ENCODE measurements at regions not wholly inside any gene's neighbourhood (a gene's known extent, or its start where the extent isn't known, plus 50 kb on each side); places are given as distances from the start of the nearest gene placed in this dataset.

- TF ChIP-seq CTCF (IDR thresholded peaks at IDR 0.05 in 8 of 11, conservative IDR thresholded peaks at IDR 0.05 in 3 of 11) (no peak), POLR2A (IDR thresholded peaks at IDR 0.05) (no peak), POLR2AphosphoS5 (IDR thresholded peaks at IDR 0.05) (no peak)
Measured at GRCh38 chr10:111297351-111297848, 220.6 kb downstream of the ADRA2A start.

Measured in spleen (tissue), 7 donors.